Smooth muscle cell (in vitro differentiated cells): ENCODE measurements at regions not wholly inside any gene's neighbourhood (a gene's known extent, or its start where the extent isn't known, plus 50 kb on each side); places are given as distances from the start of the nearest gene placed in this dataset.

Experiments used
- DNase-seq: peaks from one replicate; lab custom pipeline; 2025; ENCODE audit not compliant: unreplicated experiment; lab: John Stamatoyannopoulos, UW
- H2AFZ ChIP-seq: fragments of 200-600 bp; sonication (generic); 2 replicates; pipeline ENCODE4 v1.6.0; 2016; ENCODE audit warnings: antibody characterized with exemption, low read depth, mild to moderate bottlenecking
- H3F3A ChIP-seq: fragments of 200-600 bp; sonication (generic); 2 replicates; pipeline ENCODE4 v1.6.0; 2017; ENCODE audit warnings: antibody characterized with exemption, low read depth
- H3K27ac ChIP-seq: fragments of 200-600 bp; sonication (generic); 2 replicates; pipeline ENCODE4 v1.5.1; 2016; ENCODE audit warnings: low read depth, mild to moderate bottlenecking
- H3K27me3 ChIP-seq: fragments of 200-600 bp; sonication (generic); 2 replicates; pipeline ENCODE4 v1.6.1; 2016; ENCODE audit warnings: low read depth, mild to moderate bottlenecking
- H3K36me3 ChIP-seq: fragments of 200-600 bp; sonication (generic); 2 replicates; pipeline ENCODE4 v1.5.1; 2016; ENCODE audit warnings: low read depth
- H3K4me1 ChIP-seq: fragments of 200-600 bp; sonication (generic); 2 replicates; pipeline ENCODE4 v1.5.1; 2016; ENCODE audit warnings: low read depth
- H3K4me2 ChIP-seq: fragments of 200-600 bp; sonication (generic); 2 replicates; pipeline ENCODE4 v1.6.0; 2016; ENCODE audit warnings: mild to moderate bottlenecking
- H3K4me3 ChIP-seq: fragments of 200-600 bp; sonication (generic); 2 replicates; pipeline ENCODE4 v1.5.1; 2016; ENCODE audit warnings: mild to moderate bottlenecking
- H3K79me2 ChIP-seq: fragments of 200-600 bp; sonication (generic); 2 replicates; pipeline ENCODE4 v1.6.0; 2016; ENCODE audit warnings: low read depth, mild to moderate bottlenecking
- H3K9ac ChIP-seq: fragments of 200-600 bp; sonication (generic); 2 replicates; pipeline ENCODE4 v1.6.0; 2016; ENCODE audit warnings: low read depth
- H3K9me3 ChIP-seq: fragments of 200-600 bp; sonication (generic); replicated peaks from 2 replicates; pipeline ENCODE4 v1.5.1; 2016; ENCODE audit warnings: low read depth
- H4K20me1 ChIP-seq: fragments of 200-600 bp; sonication (generic); 2 replicates; pipeline ENCODE4 v1.6.0; 2016; ENCODE audit warnings: low read depth
- CTCF ChIP-seq: fragments of 200-600 bp; sonication (generic); IDR thresholded peaks from 2 replicates; pipeline ENCODE4 v1.5.1; 2017; ENCODE audit warnings: borderline replicate concordance, mild to moderate bottlenecking, antibody characterized with exemption; ENCODE audit not compliant: insufficient read depth, poor library complexity, severe bottlenecking
- WGBS: methylation state at CpG from one replicate; pipeline ENCODE4 v1.1.7; 2016; ENCODE audit warnings: low lambda C conversion rate; 5-methylcytosine and 5-hydroxymethylcytosine counted together

GRCh38 chr5:135186662-135187522, 152.9 kb upstream of the PITX1 start:
- no peaks in the 10 kb centered on the region for H3K9me3 ChIP-seq
- H3K27me3 ChIP-seq, result no peaks in the 10 kb centered on the region
- no peak overlapping the region for H2AFZ ChIP-seq
- peak overlapping the region; percentile 4 for H3K4me3 ChIP-seq
- WGBS, result 75% methylated on average over 8 of the region's 8 CpGs
- peak overlapping the region; percentile 93 for H3K4me2 ChIP-seq
- no peaks in the 10 kb centered on the region for H3F3A ChIP-seq
- no peak overlapping the region for H3K9ac ChIP-seq
- H3K36me3 ChIP-seq, result no peaks in the 10 kb centered on the region
- DNase-seq, result no peak
- H3K27ac ChIP-seq, result no peak overlapping the region
- no peak for TF ChIP-seq CTCF
- peaks cover 10% of the 10 kb centered on the region for H3K4me1 ChIP-seq
- peaks cover 26% of the 10 kb centered on the region for H3K79me2 ChIP-seq
- H4K20me1 ChIP-seq, result no peaks in the 10 kb centered on the region

GRCh38 chr5:135185481-135186065, 151.5 kb upstream of the PITX1 start:
- H3K9me3 ChIP-seq, result no peaks in the 10 kb centered on the region
- H3F3A ChIP-seq, result no peaks in the 10 kb centered on the region
- no peak for TF ChIP-seq CTCF
- no peak overlapping the region for H3K9ac ChIP-seq
- H3K27me3 ChIP-seq, result no peaks in the 10 kb centered on the region
- peaks cover 26% of the 10 kb centered on the region for H3K79me2 ChIP-seq
- 71% methylated on average over 6 of the region's 6 CpGs for WGBS
- no peaks in the 10 kb centered on the region for H4K20me1 ChIP-seq
- peaks cover 10% of the 10 kb centered on the region for H3K4me1 ChIP-seq
- no peak overlapping the region for H3K4me2 ChIP-seq
- no peaks in the 10 kb centered on the region for H3K36me3 ChIP-seq
- H3K4me3 ChIP-seq, result no peak overlapping the region
- DNase-seq, result no peak
- H3K27ac ChIP-seq, result no peak overlapping the region
- no peak overlapping the region for H2AFZ ChIP-seq

GRCh38 chr5:135184646-135185045, 150.6 kb upstream of the PITX1 start:
- H3K9ac ChIP-seq, result no peak overlapping the region
- H3K4me3 ChIP-seq, result no peak overlapping the region
- no peaks in the 10 kb centered on the region for H3K9me3 ChIP-seq
- no peaks in the 10 kb centered on the region for H4K20me1 ChIP-seq
- no peak overlapping the region for H3K4me2 ChIP-seq
- no peak overlapping the region for H3K27ac ChIP-seq
- peaks cover 20% of the 10 kb centered on the region for H3K79me2 ChIP-seq
- DNase-seq, result no peak
- TF ChIP-seq CTCF, result no peak
- H3K27me3 ChIP-seq, result no peaks in the 10 kb centered on the region
- peaks cover 7% of the 10 kb centered on the region for H3K4me1 ChIP-seq
- no peaks in the 10 kb centered on the region for H3K36me3 ChIP-seq
- WGBS, result 97% methylated on average over 7 of the region's 7 CpGs
- no peak overlapping the region for H2AFZ ChIP-seq
- H3F3A ChIP-seq, result no peaks in the 10 kb centered on the region

- no peaks in the 10 kb centered on the region for H3F3A ChIP-seq
- no peak for TF ChIP-seq CTCF
- H3K79me2 ChIP-seq, result peaks cover 8% of the 10 kb centered on the region
- H3K9me3 ChIP-seq, result no peaks in the 10 kb centered on the region
- no peaks in the 10 kb centered on the region for H3K27me3 ChIP-seq
- 94% methylated on average over 4 of the region's 4 CpGs for WGBS
- no peak overlapping the region for H3K27ac ChIP-seq
- no peak overlapping the region for H3K4me2 ChIP-seq
- no peak overlapping the region for H2AFZ ChIP-seq
- H3K4me1 ChIP-seq, result peaks cover 7% of the 10 kb centered on the region
- no peaks in the 10 kb centered on the region for H4K20me1 ChIP-seq
- H3K36me3 ChIP-seq, result no peaks in the 10 kb centered on the region
- H3K9ac ChIP-seq, result no peak overlapping the region
- no peak overlapping the region for H3K4me3 ChIP-seq
- DNase-seq, result no peak
Measured at GRCh38 chr5:135183464-135183863, 149.4 kb upstream of the PITX1 start.
